T-helper 1 cell treated with Interleukin-12 subunit alpha and Interleukin-12 subunit beta and Interleukin-4 antibody, amounts not matched to agents 30 ng/mL and 1 ng/mL, for 36 hours (primary cell): ENCODE measurements at regions not wholly inside any gene's neighbourhood (a gene's known extent, or its start where the extent isn't known, plus 50 kb on each side); places are given as distances from the start of the nearest gene placed in this dataset.
"Not testable (repeated sequence)": the region's sequence is repeated elsewhere in the genome, so short reads cannot be mapped to it uniquely, and the experiment has no call there.

Source experiments
- intact Hi-C: fragments of 100-400 bp; cut with micrococcal nuclease; formaldehyde crosslinking; loops from one replicate; pipeline ENCODE4 v1.15.1; 2024

- intact Hi-C loops: no loop called here
These were observed 425.9 kb upstream of the POM121L12 start for GRCh38 chr7:52609511-52609910.

- intact Hi-C loops: no loop called here
These were observed 442.7 kb upstream of the POM121L12 start for GRCh38 chr7:52592698-52593097.

GRCh38 chr7:52586704-52587103 lies 448.7 kb upstream of the POM121L12 start:
- intact Hi-C loops: no loop called here

GRCh38 chr7:52584041-52584440 lies 451.4 kb upstream of the POM121L12 start:
- intact Hi-C loops: no loop called here

- intact Hi-C loops: not testable (repeated sequence)
These were observed 462.3 kb upstream of the POM121L12 start for GRCh38 chr7:52573141-52573540.

- intact Hi-C loops: no loop called here
These were observed 464.4 kb upstream of the POM121L12 start for GRCh38 chr7:52571026-52571425.

- intact Hi-C loops: no loop called here
These were observed 466.3 kb upstream of the POM121L12 start for GRCh38 chr7:52569151-52569550.

GRCh38 chr7:52565974-52566373 lies 469.5 kb upstream of the POM121L12 start:
- intact Hi-C loops: no loop called here

- intact Hi-C loops: no loop called here
These were observed 479.6 kb upstream of the POM121L12 start for GRCh38 chr7:52555805-52556204.

- intact Hi-C loops: no loop called here
These were observed 488.0 kb upstream of the POM121L12 start for GRCh38 chr7:52547308-52547910.

- intact Hi-C loops: not testable (repeated sequence)
These were observed 494.2 kb upstream of the POM121L12 start for GRCh38 chr7:52541198-52541765.

- intact Hi-C loops: no loop called here
These were observed 495.4 kb upstream of the POM121L12 start for GRCh38 chr7:52540041-52540440.

- intact Hi-C loops: no loop called here
These were observed 496.0 kb upstream of the POM121L12 start for GRCh38 chr7:52539414-52539813.

- intact Hi-C loops: no loop called here
These were observed 498.4 kb upstream of the POM121L12 start for GRCh38 chr7:52537051-52537450.

- intact Hi-C loops: no loop called here
These were observed 509.6 kb upstream of the POM121L12 start for GRCh38 chr7:52525772-52526341.

- intact Hi-C loops: no loop called here
These were observed 516.6 kb upstream of the POM121L12 start for GRCh38 chr7:52518869-52519268.

- intact Hi-C loops: no loop called here
These were observed 522.8 kb upstream of the POM121L12 start for GRCh38 chr7:52512656-52513055.

- intact Hi-C loops: loop anchor here (10.0 kb wide), 1 partner anchor 1887 kb away; no protein-coding TSS in a partner anchor
These were observed 527.7 kb upstream of the POM121L12 start for GRCh38 chr7:52507546-52508255.

- intact Hi-C loops: loop anchor here (10.0 kb wide), 1 partner anchor 1888 kb away; no protein-coding TSS in a partner anchor
These were observed 529.1 kb upstream of the POM121L12 start for GRCh38 chr7:52506325-52506724.

GRCh38 chr7:52504561-52504960 lies 530.9 kb upstream of the POM121L12 start:
- intact Hi-C loops: loop anchor here (10.0 kb wide), 1 partner anchor 1890 kb away; no protein-coding TSS in a partner anchor

- intact Hi-C loops: loop anchor here (10.0 kb wide), 1 partner anchor 1893 kb away; no protein-coding TSS in a partner anchor
These were observed 533.2 kb upstream of the POM121L12 start for GRCh38 chr7:52502281-52502680.

GRCh38 chr7:52501696-52502095 lies 533.7 kb upstream of the POM121L12 start:
- intact Hi-C loops: loop anchor here (10.0 kb wide), 1 partner anchor 1893 kb away; no protein-coding TSS in a partner anchor
